Astrocyte (in vitro differentiated cells and primary cell): ENCODE measurements at regions not wholly inside any gene's neighbourhood (a gene's known extent, or its start where the extent isn't known, plus 50 kb on each side); places are given as distances from the start of the nearest gene placed in this dataset.

ENCODE experiments used
- DNase-seq: peaks from one replicate; pipeline ENCODE4 v3.0.0-alpha.2; 2010; ENCODE audit warnings: low read depth
- FAIRE-seq: peaks from 2 replicates; lab custom pipeline; 2011; peaks lifted over from hg19 to GRCh38; lab: Jason Lieb, UNC
- H2AFZ ChIP-seq: 2 replicates; pipeline ENCODE4 v1.6.0; 2012; ENCODE audit warnings: low read depth, low read length, inconsistent platforms
- H3K27ac ChIP-seq: 2 replicates; pipeline ENCODE4 v1.5.1; 2011; ENCODE audit warnings: low read depth, low read length, inconsistent platforms
- H3K27me3 ChIP-seq: 2 replicates; pipeline ENCODE4 v1.6.0; 2011; ENCODE audit warnings: low read length, inconsistent platforms; ENCODE audit not compliant: insufficient read depth
- H3K36me3 ChIP-seq: 2 replicates; pipeline ENCODE4 v1.5.1; 2011; ENCODE audit warnings: low read length, inconsistent platforms; ENCODE audit not compliant: insufficient read depth
- H3K4me1 ChIP-seq: 2 replicates; pipeline ENCODE4 v1.5.1; 2011; ENCODE audit warnings: low read length, inconsistent platforms; ENCODE audit not compliant: insufficient read depth
- H3K4me2 ChIP-seq: 2 replicates; pipeline ENCODE4 v1.6.0; 2012; ENCODE audit warnings: low read length, inconsistent platforms
- H3K4me3 ChIP-seq: 2 replicates; pipeline ENCODE4 v1.5.1; 2011; ENCODE audit warnings: low read depth, mild to moderate bottlenecking, low read length, inconsistent platforms; ENCODE audit not compliant: insufficient read depth
- H3K79me2 ChIP-seq: 2 replicates; pipeline ENCODE4 v1.6.0; 2012; ENCODE audit warnings: mild to moderate bottlenecking, low read length, inconsistent platforms; ENCODE audit not compliant: insufficient read depth
- H3K9ac ChIP-seq: 2 replicates; pipeline ENCODE4 v1.6.0; 2012; ENCODE audit warnings: mild to moderate bottlenecking, low read length, inconsistent platforms
- H3K9me3 ChIP-seq: 2 replicates; pipeline ENCODE4 v1.5.1; 2012; ENCODE audit warnings: low read depth, mild to moderate bottlenecking, low read length, inconsistent platforms; ENCODE audit not compliant: insufficient read depth
- H4K20me1 ChIP-seq: 2 replicates; pipeline ENCODE4 v1.6.0; 2012; ENCODE audit warnings: low read length, inconsistent platforms; ENCODE audit not compliant: insufficient read depth
- H3K27ac Mint-ChIP-seq: one replicate; pipeline ENCODE4 v1.8.0; 2021; ENCODE audit warnings: mild to moderate bottlenecking, mixed read lengths; ENCODE audit not compliant: unreplicated experiment
- H3K27me3 Mint-ChIP-seq: one replicate; pipeline ENCODE4 v1.8.0; 2021; ENCODE audit warnings: low read depth, mixed read lengths; ENCODE audit not compliant: unreplicated experiment
- H3K36me3 Mint-ChIP-seq: one replicate; pipeline ENCODE4 v1.8.0; 2021; ENCODE audit warnings: low read depth, mixed read lengths; ENCODE audit not compliant: unreplicated experiment
- H3K4me1 Mint-ChIP-seq: one replicate; pipeline ENCODE4 v1.8.0; 2021; ENCODE audit warnings: low read depth, mixed read lengths; ENCODE audit not compliant: unreplicated experiment
- H3K4me3 Mint-ChIP-seq: one replicate; pipeline ENCODE4 v1.8.0; 2021; ENCODE audit warnings: mild to moderate bottlenecking, moderate library complexity, mixed read lengths; ENCODE audit not compliant: unreplicated experiment
- H3K9me3 Mint-ChIP-seq: one replicate; pipeline ENCODE4 v1.8.0; 2021; ENCODE audit warnings: mild to moderate bottlenecking, mixed read lengths; ENCODE audit not compliant: unreplicated experiment
- EZH2 ChIP-seq: IDR thresholded peaks from 2 replicates; pipeline ENCODE4 v1.6.1; 2012; ENCODE audit warnings: mild to moderate bottlenecking, low read length, inconsistent platforms; ENCODE audit not compliant: insufficient read depth
- TF ChIP-seq, protein P1 (sequence below): IDR thresholded peaks from 2 replicates; pipeline ENCODE4 v1.5.1; 2011; ENCODE audit warnings: low read depth, mild to moderate bottlenecking, inconsistent platforms, low read length, moderate library complexity; ENCODE audit not compliant: insufficient read depth

DNA sequence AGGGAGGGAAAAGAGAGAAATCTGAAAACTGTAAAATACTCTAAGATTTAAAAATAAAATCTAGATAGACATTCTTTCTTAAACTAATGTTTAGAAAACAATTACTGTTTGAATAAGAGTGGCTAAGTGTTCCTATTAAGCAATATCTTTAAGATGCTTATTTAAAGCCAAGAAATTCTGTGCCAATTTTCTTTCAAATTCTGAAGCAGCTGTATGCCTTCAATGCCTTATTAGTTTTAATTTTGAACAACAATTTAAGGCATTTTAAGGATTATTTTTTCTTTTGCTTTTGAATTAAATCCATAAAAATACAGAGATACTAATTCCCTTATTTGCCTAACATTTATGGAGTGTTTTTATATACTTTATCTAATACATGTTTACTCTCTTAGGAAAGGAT lies 50.3 kb upstream of the KITLG start:
- H3K27me3 Mint-ChIP-seq = no peaks in the 10 kb centered on the region
- FAIRE-seq = no peak

More for the DNA sequence above, 50.3 kb upstream of the KITLG start:
- no peaks in the 10 kb centered on the region for H3K9me3 ChIP-seq
- no peak overlapping the region for H3K27ac ChIP-seq
- no peak overlapping the region for H3K27ac Mint-ChIP-seq
- H3K4me3 Mint-ChIP-seq = no peak overlapping the region
- TF ChIP-seq EZH2 = no peak
- TF ChIP-seq, protein P1, sequence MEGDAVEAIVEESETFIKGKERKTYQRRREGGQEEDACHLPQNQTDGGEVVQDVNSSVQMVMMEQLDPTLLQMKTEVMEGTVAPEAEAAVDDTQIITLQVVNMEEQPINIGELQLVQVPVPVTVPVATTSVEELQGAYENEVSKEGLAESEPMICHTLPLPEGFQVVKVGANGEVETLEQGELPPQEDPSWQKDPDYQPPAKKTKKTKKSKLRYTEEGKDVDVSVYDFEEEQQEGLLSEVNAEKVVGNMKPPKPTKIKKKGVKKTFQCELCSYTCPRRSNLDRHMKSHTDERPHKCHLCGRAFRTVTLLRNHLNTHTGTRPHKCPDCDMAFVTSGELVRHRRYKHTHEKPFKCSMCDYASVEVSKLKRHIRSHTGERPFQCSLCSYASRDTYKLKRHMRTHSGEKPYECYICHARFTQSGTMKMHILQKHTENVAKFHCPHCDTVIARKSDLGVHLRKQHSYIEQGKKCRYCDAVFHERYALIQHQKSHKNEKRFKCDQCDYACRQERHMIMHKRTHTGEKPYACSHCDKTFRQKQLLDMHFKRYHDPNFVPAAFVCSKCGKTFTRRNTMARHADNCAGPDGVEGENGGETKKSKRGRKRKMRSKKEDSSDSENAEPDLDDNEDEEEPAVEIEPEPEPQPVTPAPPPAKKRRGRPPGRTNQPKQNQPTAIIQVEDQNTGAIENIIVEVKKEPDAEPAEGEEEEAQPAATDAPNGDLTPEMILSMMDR = no peak
- no peaks in the 10 kb centered on the region for H3K27me3 ChIP-seq
- H3K36me3 Mint-ChIP-seq = no peaks in the 10 kb centered on the region
- no peaks in the 10 kb centered on the region for H3K4me1 ChIP-seq
- no peak for DNase-seq
- no peaks in the 10 kb centered on the region for H4K20me1 ChIP-seq
- H3K4me2 ChIP-seq = no peak overlapping the region
- no peaks in the 10 kb centered on the region for H3K4me1 Mint-ChIP-seq
- H2AFZ ChIP-seq = no peak overlapping the region
- no peak overlapping the region for H3K9ac ChIP-seq
- no peak overlapping the region for H3K4me3 ChIP-seq
- H3K9me3 Mint-ChIP-seq = no peaks in the 10 kb centered on the region
- no peaks in the 10 kb centered on the region for H3K79me2 ChIP-seq
- no peaks in the 10 kb centered on the region for H3K36me3 ChIP-seq
